ENCODE measurements at regions not wholly inside any gene's neighbourhood (a gene's known extent, or its start where the extent isn't known, plus 50 kb on each side); places are given as distances from the start of the nearest gene placed in this dataset.
"Not testable (repeated sequence)": the region's sequence is repeated elsewhere in the genome, so short reads cannot be mapped to it uniquely, and the experiment has no call there.

DNA sequence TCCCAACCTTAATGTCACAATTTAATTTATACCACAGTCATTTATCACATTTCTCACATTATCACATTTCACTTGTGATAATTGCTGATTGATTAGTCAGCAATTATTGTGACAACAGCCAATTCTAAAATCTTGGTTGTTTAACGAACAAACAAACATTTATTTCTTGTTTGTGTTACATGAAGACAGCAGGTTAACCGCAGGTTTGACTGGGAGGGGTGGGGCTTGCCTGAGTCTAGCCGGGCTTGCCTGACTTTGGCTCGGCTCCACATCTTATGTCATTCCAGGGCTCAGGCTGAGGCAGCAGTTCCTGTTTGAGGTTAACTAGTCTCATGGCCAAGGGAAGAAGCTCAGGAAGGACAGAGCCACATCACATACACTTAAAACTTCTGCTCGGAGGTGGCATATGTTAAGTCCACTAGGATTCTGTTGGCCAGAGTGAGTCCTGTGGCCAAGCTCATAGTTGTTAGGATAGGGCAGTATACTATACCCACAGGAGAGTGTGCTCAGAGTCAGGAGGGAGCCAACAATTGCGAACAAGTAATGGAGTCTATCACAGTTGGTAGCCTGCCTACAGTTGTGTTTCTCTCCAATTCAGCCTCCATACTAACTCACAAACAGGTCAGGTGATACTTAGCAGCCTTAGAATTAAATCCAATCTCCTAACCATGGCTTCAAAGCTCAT lies 90.0 kb upstream of the IFNGR1 start:
- DNase-seq (ENCODE audit: low read depth) = peak; percentile 79

DNA sequence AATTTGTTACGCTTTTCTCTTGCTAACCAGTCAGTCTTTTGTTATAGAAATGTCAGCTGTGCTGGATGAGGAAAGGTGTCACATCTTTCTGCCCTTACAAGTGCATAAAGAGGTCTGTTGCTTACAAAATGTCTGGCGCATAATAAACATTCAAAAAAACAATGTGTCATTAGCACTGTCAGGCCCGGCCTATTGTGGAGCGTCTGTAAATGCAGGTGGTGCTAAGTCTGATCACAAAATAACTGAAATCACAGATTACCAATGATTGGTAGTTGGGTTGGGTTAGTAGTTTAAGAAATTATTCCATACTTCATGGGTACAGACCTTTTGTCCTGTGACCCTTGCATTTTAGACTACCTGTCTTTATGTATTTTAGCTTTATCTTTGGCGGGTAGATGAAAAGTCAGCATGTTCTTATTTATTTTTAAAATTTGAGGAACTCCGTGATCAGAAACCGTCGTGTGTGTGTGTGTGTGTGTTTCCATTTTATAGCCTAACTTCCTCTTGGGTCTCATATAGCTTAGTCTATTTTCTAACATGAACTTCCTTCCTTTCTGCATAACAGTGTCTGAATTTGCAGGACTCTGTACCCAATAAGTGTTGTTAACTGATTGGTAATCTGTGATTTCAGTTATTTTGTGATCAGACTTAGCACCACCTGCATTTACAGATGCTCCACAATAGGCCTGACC lies 88.1 kb upstream of the IFNGR1 start:
- no peak for DNase-seq (ENCODE audit: low read depth)

DNA sequence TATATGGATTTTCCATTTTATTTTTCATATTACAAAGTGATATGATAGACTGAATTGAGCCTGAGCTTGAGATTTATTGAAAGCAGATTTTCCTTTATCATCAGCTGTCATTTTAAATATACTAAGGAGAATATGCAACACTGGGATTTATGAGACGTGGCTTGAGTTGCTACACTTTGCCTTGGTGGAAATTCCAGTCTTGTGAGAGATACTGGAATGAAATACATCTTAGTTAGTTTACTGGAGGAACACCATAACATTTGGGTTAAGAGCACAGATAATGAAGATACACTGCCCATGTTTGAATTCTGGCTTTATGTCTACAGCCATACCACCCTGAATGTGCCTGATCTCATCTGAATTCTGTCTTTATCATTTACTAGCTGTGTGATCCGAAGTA lies 86.5 kb upstream of the IFNGR1 start:
- no peak for DNase-seq (ENCODE audit: low read depth)

DNA sequence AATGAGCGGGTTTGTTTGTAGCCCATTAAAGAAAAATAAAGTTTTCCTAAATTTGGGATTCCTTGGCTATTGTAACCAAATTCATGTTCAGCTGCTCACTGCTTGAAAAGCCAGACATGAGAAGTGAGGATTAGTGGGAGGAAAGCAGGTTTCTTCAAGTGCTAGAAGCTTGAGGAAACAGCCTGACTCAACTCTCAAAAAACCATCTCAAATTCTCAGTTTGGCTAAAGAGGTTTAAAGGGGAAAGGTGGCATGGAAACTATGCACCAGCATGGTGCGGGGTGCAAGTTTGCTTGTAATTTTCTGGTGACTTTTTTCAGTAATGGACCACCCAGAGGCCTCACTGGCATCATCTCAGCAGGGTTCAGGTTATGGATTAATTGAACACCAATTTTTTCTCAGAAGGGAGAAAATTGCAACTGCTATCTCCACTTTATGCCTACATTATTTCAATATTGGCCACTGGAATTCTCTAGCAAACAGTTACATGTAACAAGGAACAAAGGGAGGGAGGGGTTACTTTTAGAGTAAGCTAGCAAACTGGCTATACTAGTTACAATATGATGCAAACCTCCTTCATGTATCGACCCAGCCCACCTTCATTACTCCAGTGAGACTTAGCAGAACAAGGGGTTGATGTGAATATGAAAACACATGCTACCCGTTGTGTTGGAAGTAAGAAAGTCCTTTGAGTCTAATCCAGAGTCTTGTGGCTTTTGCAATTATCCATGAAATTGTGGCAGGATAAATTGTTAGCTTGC lies 85.0 kb upstream of the IFNGR1 start:
- no peak for DNase-seq (ENCODE audit: low read depth)

DNA sequence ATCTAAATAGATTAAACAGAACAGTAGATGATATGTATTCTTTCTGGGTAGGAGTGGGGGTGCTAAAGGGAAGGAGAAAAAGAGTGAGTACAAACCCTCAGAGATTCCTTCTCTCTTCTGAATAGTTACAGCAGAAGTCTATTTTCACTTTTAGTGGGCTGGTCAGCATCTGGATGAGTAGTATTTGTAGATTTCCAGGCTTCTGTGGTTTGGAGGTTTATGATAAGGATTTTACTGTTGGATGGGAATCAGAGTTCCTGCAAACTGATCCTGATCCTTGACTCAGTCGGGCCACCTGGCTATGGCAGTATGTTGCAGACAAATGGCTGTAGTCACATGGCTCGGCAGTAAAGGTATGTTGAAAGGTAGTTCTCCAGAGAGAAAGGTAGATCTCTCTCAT lies 84.3 kb upstream of the IFNGR1 start:
- DNase-seq (ENCODE audit: low read depth) = no peak

- no peak for DNase-seq (ENCODE audit: low read depth)
These were observed 80.5 kb upstream of the IFNGR1 start for GRCh38 chr6:137299681-137300080.

GRCh38 chr6:137297887-137298286 lies 78.7 kb upstream of the IFNGR1 start:
- peak; percentile 58 for DNase-seq (ENCODE audit: low read depth)

DNA sequence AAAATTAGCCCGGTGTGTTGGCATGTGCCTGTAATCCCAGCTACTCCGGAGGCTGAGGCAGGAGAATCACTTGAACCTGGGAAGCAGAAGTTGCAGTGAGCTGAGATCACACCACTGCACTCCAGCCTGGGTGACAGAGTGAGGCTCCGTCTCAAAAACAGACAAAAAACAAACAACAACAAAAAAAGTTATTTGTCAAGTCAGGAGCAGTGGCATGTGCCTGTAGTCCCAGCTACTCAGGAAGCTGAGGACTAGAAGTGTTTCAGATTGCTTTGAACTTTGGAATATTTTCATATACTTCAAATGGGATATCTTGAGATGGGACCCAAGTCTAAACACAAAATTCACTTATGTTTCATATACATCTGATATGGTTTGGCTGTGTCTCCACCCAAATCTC lies 73.1 kb upstream of the IFNGR1 start:
- DNase-seq (ENCODE audit: low read depth) = not testable (repeated sequence)

DNA sequence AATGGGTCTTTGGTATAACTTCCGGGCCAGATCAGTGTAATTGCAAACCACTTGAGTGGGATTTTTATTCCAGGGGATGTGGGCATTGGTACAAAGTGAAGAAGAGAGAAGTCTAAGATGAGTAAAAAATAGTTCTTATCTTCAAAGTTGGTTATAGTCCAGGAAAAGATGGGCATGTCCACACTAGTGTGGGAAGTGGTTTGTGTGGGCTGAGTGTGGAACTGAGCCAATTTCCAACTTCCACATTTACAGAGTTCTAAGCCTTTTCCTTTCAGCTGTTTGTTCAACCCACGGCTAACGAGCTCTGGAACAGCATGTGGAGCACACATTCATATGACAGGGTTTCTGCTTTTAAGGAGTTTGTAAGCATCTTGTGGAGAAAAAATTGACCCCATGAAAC lies 72.3 kb upstream of the IFNGR1 start:
- DNase-seq (ENCODE audit: low read depth) = no peak

DNA sequence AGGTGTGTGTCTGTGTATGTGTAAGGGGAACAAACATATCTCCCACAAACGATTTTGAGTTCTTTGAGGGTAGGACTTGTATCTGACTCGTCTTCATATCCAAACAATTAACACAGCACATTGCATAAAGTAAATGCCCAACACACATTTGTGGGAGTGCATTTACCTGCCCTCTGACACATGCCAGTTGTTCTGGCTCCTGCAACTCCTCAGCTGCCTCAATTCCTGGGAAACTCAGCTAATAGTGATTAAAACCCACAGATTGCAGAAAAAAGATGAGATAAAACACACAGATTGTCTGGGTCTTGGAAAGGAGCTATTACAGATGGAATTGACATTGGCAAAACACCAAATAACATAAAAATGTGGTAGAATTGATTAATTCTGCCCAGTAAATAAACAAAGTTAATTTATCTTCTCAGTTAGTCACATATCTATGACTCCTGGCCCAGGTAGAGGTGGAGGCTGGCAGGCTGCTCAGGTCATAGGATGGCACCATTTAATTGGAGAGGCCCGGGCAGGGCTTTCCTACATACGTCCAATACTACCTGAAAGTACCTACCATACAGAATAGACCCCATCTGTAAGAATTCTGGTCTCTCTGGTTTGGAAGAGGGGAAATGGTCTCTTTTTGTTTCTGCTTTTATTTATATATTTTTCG lies 71.5 kb upstream of the IFNGR1 start:
- DNase-seq (ENCODE audit: low read depth) = no peak

DNA sequence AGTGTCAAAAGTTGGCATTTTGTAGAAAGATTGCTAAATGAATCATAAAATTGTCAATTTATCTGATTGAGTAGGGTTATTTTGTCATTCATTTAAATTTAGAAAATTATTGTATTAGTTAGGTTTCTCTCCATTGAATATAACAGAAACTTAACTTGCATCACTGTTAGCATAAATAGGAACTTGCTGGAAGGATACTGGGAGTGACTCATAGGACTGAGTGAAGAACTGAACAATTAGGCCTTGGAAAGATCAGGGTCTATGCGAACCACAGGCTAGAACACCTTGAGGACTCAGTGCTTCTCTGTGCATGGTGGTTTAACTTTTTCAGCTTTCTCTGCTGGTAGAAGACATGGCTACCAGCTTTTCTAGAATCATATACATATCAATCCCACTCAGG lies 67.7 kb upstream of the IFNGR1 start:
- DNase-seq (ENCODE audit: low read depth) = no peak

DNA sequence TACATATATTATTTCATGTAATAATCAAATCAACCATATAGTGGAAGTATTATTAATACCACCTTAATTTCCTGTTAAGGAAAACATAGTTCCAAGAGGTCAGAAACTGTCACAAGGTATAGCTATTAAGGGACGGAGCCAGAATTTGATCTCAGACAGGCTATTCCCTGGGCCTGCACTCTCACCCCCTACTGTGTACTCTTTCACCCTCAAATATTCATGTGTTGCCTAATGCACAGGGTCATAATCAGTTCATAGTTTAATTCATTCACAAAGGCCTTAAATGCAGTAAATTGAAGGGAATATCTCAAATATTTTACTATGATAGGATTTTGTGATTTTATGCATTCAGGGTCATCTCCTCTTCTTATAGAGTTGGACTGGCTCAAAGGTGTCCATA lies 67.2 kb upstream of the IFNGR1 start:
- DNase-seq (ENCODE audit: low read depth) = no peak

DNA sequence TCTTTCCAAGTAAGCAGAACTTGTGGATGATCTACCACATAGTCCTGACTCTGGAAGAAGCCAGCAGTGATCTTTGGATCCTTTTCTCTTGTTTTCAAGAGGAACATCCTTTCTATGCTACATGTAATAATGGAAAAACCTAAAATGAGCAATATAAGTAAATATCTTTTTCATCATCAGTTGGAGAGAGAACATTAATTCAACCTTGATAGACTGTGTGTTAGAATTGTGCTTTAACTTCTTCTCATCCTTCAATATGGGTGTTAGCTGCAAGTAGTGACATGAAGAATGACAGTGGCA lies 65.6 kb upstream of the IFNGR1 start:
- DNase-seq (ENCODE audit: low read depth) = no peak

DNA sequence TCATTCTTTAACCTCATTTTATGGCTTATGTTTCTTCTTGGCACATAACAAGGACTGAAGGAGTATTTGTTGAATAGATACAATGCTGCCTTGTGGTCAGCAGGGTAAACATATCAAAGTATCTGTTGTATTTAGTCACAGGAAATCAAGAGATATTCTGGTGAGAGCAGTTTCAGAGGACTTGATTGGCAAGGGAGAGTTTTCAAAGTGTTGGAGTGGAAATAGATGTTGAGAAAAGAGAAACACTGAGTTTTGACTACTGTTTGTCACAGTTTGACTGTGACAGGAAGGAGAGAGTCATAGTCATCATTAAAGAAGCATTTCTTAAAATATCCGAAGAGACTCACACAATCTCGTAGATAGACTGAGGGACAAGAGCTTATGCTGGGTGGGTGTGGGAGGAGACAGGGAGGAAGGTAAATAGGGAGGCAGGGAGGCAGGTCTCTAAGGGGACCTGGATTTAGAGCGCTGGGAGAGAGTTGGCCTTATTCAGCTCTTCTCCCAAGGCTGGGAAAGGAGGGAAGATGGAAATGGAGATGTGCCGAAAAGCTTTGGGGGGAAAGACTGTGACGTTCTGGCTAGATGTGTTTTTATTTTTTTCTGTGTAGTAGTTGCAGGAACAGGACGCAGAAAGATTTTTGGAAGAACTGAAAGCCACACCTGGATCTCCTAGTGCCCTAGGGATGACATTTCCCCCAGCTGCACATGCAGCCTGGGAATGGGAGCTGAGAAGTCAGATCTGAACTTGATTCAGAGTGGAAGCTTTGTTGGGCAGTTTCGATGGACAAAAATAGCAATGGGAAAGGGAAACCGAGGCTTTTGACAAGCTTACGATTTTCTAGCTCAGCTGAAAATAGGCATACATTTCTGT lies 65.0 kb upstream of the IFNGR1 start:
- peak; percentile 28 for DNase-seq (ENCODE audit: low read depth)

GRCh38 chr6:137283080-137283479 lies 63.9 kb upstream of the IFNGR1 start:
- no peak for DNase-seq (ENCODE audit: low read depth)

DNA sequence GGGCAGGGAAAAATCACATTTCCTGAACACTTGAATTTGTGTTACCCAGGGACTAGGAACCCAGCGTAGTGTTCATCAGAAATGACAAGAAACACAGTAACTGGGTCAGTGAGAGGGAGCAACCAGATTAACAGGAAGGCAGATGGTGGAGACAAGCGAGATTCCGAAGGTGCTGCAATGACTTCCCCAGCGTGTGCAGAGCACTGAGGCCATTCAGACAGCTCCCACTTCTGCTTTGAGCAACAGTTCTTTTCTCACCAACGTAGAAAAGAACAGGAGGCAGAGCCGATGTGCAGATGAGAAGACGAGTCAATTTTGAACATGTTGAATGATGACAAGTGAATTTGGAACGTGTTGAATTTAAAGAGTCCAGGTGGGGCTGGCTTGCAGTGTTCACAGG lies 63.1 kb upstream of the IFNGR1 start:
- no peak for DNase-seq (ENCODE audit: low read depth)

GRCh38 chr6:137279279-137279678 lies 60.1 kb upstream of the IFNGR1 start:
- DNase-seq (ENCODE audit: low read depth) = not testable (repeated sequence)

DNA sequence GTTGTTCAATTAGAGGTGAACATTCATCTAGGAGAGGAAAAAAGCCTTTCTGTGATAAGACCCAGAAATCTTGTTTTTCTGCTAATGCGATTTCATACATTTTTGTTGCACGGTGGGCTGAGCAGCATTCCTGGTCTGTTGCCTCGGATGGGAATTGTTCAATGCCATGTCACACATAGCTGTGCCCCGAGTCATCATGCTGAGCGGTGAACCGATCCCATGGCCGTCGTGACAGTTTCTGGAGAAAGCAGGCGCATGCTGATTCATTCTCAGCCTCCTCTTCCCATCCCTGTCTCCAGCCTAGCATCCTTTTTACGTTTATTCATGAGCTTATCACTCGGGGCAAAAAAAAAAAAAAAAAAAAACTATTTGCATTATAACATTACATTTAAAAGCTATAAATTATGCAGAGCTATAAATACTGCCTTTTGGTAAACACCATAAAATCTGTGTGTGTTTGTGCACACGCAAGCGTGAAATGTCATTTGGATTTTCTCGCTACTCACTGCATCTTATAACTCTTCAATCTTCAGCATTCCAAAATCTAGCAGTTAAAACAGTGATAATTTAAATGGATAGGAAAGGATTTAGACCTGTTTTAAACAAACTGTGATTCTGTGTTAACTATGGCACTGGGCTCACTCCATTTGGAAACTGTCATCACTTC lies 58.9 kb upstream of the IFNGR1 start:
- DNase-seq (ENCODE audit: low read depth) = peak; percentile 95

DNA sequence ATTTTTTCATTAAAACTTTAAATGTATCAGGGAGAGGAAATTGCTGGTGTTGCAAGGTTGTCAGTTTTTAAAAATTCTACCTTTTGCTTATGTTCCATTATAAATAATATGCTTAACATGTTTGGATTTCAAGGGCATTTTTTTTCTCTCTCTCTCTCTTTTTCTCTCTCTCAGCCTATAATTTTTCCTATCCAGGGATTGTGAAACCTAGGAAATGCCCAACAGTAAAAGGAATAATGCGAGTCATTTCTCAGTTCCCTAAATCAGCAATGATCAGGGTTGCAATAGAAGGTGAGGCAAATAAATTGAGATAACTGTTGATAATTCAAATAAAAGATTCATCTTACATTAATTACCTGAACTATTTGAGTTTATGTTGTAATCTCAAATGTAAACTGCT lies 53.2 kb upstream of the IFNGR1 start:
- no peak for DNase-seq (ENCODE audit: low read depth)

DNA sequence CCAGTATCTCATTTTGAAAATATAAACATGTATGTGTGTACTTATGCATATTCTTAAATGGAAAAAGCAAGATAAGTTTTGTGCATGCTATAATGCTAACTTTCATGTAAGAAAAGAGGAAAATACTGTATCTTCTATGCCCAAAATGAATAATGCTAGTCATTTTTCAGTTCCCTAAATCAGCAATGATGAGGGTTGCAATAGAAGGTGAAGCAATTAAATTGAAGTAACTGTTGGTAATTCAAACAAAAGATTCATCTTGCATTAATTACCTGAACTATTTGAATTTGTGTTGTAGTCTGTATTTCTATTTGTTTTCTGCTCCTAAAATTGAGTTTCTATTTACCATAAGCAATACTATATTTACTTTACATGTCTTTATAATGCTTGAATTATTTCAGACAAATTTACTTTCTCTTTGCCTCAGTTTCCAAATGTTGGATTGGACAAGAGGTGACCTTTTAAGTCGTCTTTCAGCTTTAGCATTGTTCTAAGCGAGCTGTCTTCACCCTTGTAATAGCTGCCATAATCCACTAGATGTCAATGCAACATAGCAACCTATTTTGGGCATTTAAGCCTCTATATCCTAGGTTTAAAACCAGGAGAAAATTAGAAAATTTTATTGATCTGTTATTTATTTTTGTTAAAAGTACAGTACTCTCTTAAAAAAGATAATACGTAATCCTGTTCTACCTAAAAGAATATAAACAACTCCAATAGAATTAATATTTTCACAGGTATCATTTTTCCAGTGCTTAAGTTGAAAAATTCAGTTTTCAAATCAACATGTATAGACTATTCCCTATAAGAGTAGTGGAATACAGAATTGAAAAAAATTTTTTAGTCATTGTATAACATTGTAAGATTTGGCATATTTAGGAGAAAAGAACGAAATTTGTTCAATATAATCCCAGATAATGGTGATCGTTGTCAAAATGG lies 52.3 kb upstream of the IFNGR1 start:
- peak; percentile 73 for DNase-seq (ENCODE audit: low read depth)
